ENCODE measurements at regions not wholly inside any gene's neighbourhood (a gene's known extent, or its start where the extent isn't known, plus 50 kb on each side); places are given as distances from the start of the nearest gene placed in this dataset.
"Not testable (repeated sequence)": the region's sequence is repeated elsewhere in the genome, so short reads cannot be mapped to it uniquely, and the experiment has no call there.

DNA sequence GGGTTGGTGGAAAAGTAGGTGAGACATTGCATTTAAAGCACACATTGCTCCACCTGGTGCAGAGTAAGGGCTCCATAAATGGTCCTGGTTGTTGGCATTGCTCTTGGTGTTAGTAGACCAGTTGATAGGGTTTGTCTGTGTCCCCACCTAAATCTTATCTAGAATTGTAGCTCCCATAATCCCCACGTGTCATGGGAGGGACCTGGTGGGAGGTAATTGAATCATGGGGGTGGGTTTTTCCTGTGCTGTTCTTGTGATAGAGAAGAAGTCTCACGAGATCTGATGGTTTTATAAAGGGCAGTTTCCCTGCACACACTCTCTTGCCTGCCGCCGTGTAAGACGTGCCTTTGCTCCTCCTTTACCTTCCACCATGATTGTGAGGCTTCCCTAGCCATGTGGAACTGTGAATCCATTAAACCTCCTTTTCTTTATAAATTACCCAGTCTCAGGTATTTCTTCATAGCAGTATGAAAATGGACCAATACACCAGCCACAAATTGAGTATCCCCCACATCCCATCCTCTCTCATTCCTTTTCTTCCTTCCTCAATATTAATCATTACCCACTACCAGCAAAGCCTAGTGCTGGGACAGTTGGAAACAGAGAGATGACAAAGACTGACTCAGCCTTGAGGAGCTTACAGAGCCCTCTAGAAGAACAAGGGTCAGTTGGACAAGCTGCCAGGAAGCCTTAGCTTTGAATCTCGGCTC is 285.9 kb upstream of the CRY1 start:
- not testable (repeated sequence) for FAIRE-seq; H2AFZ ChIP-seq (ENCODE audit: low read depth, low read length); BruUV-seq (replicated peaks)

DNA sequence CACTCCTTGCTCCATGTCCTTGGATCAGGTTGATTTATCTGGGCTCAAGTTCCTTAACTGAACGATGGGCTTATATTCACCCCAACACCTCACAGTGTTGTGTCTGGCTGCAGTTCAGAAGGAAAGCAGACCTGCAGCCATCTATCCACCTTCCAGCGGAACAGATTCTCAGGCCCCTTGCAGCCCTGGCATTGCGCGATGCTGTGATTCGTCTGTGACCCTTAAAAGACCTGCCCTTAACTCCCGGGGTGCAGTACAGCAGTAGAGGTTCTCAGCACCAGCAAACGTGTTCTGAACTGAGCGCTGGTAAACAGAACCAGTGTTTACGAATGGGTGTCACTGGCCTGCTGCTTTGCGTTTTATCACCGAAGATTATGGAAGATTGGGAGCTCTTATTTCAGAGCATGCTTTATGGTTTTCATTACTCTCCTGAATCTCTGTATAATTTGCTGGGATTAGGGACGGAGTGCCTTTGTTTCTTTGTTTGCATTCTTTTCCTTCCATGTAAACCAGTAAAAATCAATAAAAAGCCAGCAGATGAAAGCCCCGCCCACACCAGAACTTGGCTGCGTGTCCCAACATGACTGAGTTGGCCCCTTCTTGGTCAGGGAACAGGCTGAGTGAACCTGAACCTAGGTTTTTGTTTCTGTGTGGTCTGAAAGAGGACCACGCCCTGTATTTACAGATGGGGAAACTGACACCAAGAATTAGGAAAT is 286.7 kb upstream of the CRY1 start:
- no peak for DNase-seq (ENCODE audit: extremely low read depth in 1 of 4, low spot score in 3 of 4)
- H3K9me1 ChIP-seq (ENCODE audit: control insufficient read depth, insufficient read depth, low read length): no peaks in the 10 kb centered on the region
- H4K20me1 ChIP-seq (replicated peaks; ENCODE audit: control insufficient read depth, insufficient read depth, low read length): no peaks in the 10 kb centered on the region
- no peak overlapping the region for H3K27ac ChIP-seq (ENCODE audit: extremely low read depth, low read depth, low read length)
- FAIRE-seq: no peak
- ATAC-seq: no peak
- no TSS peak for BruUV-seq (replicated peaks)
- CTCF ChIA-PET (ENCODE audit: low intra/inter-chr PET ratio): no interaction called here
- H3K4me3 ChIP-seq: no peak overlapping the region
- no peaks in the 10 kb centered on the region for H3K4me1 ChIP-seq (replicated peaks in 1 of 2; ENCODE audit: control insufficient read depth in 2 of 2, insufficient read depth in 2 of 2, low read length in 2 of 2)
- intact Hi-C loops (cut with micrococcal nuclease): no loop called here
- no peaks in the 10 kb centered on the region for H3K36me3 ChIP-seq (ENCODE audit: control insufficient read depth, insufficient read depth, low read length)
- H3K9ac ChIP-seq (ENCODE audit: insufficient read depth in 1 of 2, low read depth in 2 of 2, low read length in 2 of 2): no peak overlapping the region
- in situ Hi-C loops (cut with MboI): no loop called here
- 8% methylated on average over 11 of the region's 15 CpGs for WGBS (ENCODE audit: insufficient coverage, low coverage, missing lambda C conversion rate)
- H3K79me2 ChIP-seq (ENCODE audit: control insufficient read depth, insufficient read depth, low read length): no peaks in the 10 kb centered on the region
- H3K9me3 ChIP-seq (replicated peaks; ENCODE audit: control insufficient read depth, insufficient read depth, low read depth, low read length): no peaks in the 10 kb centered on the region
- H2AFZ ChIP-seq (ENCODE audit: low read depth, low read length): no peak overlapping the region
- POLR2A ChIA-PET: interaction anchor here (0.9 kb wide), 1 partner anchor 14 kb away, joined by 3 read pairs; no protein-coding TSS in a partner anchor
- peaks cover 0 to 4% of the 10 kb centered on the region in 2 experiments; a peak in 1 of 5 replicates for H3K27me3 ChIP-seq (ENCODE audit: control insufficient read depth in 2 of 2, insufficient read depth in 2 of 2, low read length in 2 of 2)
- H3K4me2 ChIP-seq (ENCODE audit: insufficient read depth, low read length): no peak overlapping the region
- TF ChIP-seq ZNF551 (CRISPR knock-in tag; IDR thresholded peaks at IDR 0.05) (no peak), NR2F6 (CRISPR knock-in tag; IDR thresholded peaks at IDR 0.05) (no peak), POLR3G (IDR thresholded peaks at IDR 0.05; ENCODE audit: extremely low read depth, insufficient read length, insufficient replicate concordance) (no peak), ZBTB7A (IDR thresholded peaks at IDR 0.05; ENCODE audit: borderline replicate concordance, control insufficient read depth, low read depth, low read length) (no peak), SMAD1 (IDR thresholded peaks at IDR 0.05; ENCODE audit: low read depth, low read length, partially characterized antibody) (no peak)
- TF ChIP-seq, protein P1, sequence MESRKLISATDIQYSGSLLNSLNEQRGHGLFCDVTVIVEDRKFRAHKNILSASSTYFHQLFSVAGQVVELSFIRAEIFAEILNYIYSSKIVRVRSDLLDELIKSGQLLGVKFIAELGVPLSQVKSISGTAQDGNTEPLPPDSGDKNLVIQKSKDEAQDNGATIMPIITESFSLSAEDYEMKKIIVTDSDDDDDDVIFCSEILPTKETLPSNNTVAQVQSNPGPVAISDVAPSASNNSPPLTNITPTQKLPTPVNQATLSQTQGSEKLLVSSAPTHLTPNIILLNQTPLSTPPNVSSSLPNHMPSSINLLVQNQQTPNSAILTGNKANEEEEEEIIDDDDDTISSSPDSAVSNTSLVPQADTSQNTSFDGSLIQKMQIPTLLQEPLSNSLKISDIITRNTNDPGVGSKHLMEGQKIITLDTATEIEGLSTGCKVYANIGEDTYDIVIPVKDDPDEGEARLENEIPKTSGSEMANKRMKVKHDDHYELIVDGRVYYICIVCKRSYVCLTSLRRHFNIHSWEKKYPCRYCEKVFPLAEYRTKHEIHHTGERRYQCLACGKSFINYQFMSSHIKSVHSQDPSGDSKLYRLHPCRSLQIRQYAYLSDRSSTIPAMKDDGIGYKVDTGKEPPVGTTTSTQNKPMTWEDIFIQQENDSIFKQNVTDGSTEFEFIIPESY (CRISPR knock-in tag; IDR thresholded peaks at IDR 0.05): no peak
- TF ChIP-seq, protein P2, sequence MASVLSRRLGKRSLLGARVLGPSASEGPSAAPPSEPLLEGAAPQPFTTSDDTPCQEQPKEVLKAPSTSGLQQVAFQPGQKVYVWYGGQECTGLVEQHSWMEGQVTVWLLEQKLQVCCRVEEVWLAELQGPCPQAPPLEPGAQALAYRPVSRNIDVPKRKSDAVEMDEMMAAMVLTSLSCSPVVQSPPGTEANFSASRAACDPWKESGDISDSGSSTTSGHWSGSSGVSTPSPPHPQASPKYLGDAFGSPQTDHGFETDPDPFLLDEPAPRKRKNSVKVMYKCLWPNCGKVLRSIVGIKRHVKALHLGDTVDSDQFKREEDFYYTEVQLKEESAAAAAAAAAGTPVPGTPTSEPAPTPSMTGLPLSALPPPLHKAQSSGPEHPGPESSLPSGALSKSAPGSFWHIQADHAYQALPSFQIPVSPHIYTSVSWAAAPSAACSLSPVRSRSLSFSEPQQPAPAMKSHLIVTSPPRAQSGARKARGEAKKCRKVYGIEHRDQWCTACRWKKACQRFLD (CRISPR knock-in tag; IDR thresholded peaks at IDR 0.05): no peak
- TF ChIP-seq, protein P3, sequence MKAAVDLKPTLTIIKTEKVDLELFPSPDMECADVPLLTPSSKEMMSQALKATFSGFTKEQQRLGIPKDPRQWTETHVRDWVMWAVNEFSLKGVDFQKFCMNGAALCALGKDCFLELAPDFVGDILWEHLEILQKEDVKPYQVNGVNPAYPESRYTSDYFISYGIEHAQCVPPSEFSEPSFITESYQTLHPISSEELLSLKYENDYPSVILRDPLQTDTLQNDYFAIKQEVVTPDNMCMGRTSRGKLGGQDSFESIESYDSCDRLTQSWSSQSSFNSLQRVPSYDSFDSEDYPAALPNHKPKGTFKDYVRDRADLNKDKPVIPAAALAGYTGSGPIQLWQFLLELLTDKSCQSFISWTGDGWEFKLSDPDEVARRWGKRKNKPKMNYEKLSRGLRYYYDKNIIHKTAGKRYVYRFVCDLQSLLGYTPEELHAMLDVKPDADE (conservative IDR thresholded peaks at IDR 0.05; ENCODE audit: control insufficient read depth, low read depth, low read length): no peak

More for the DNA sequence above, 285.9 kb upstream of the CRY1 start:
- H3K27me3 ChIP-seq (ENCODE audit: control insufficient read depth in 2 of 2, insufficient read depth in 2 of 2, low read length in 2 of 2); H3K27ac ChIP-seq (ENCODE audit: extremely low read depth, low read depth, low read length); ATAC-seq; DNase-seq (ENCODE audit: extremely low read depth in 1 of 4, low spot score in 3 of 4); H3K4me2 ChIP-seq (ENCODE audit: insufficient read depth, low read length); H3K4me1 ChIP-seq (replicated peaks in 1 of 2; ENCODE audit: control insufficient read depth in 2 of 2, insufficient read depth in 2 of 2, low read length in 2 of 2); H3K4me3 ChIP-seq; H3K9me3 ChIP-seq (replicated peaks; ENCODE audit: control insufficient read depth, insufficient read depth, low read depth, low read length); H4K20me1 ChIP-seq (replicated peaks; ENCODE audit: control insufficient read depth, insufficient read depth, low read length); in situ Hi-C loops (cut with MboI); CTCF ChIA-PET (ENCODE audit: low intra/inter-chr PET ratio); H3K9me1 ChIP-seq (ENCODE audit: control insufficient read depth, insufficient read depth, low read length); H3K36me3 ChIP-seq (ENCODE audit: control insufficient read depth, insufficient read depth, low read length); H3K9ac ChIP-seq (ENCODE audit: insufficient read depth in 1 of 2, low read depth in 2 of 2, low read length in 2 of 2); H3K79me2 ChIP-seq (ENCODE audit: control insufficient read depth, insufficient read depth, low read length); intact Hi-C loops (cut with micrococcal nuclease): not testable (repeated sequence)
- 0% methylated on average over 4 of the region's 6 CpGs for WGBS (ENCODE audit: insufficient coverage, low coverage, missing lambda C conversion rate)
- peak; percentile 91 for TF ChIP-seq ZNF431 (CRISPR knock-in tag; IDR thresholded peaks at IDR 0.05)
- peak; percentile 31 for TF ChIP-seq ZFP36 (IDR thresholded peaks at IDR 0.05; ENCODE audit: low read depth, low read length, partially characterized antibody)
- POLR2A ChIA-PET: interaction anchor here (0.9 kb wide), 1 partner anchor 15 kb away, joined by 3 read pairs; no protein-coding TSS in a partner anchor
